IMR-90 (cell line): ENCODE measurements at regions not wholly inside any gene's neighbourhood (a gene's known extent, or its start where the extent isn't known, plus 50 kb on each side); places are given as distances from the start of the nearest gene placed in this dataset.

ENCODE experiments used
- ATAC-seq: fragments of 200-7000 bp; cut with Tn5 transposase; 2 replicates; pipeline ENCODE4 v1.9.1; 2020; ENCODE audit warnings: low read depth, mild to moderate bottlenecking, moderate library complexity
- BruUV-seq: library from RNA; stranded (reverse); fragments of 400-500 nt; replicated peaks from 2 replicates; lab custom pipeline; 2021; lab: Mats Ljungman, UMichigan
- CTCF ChIA-PET: fragments of 300-600 bp; formaldehyde crosslinking; extraction: SDS; loops from one replicate; lab custom pipeline; 2021; ENCODE audit warnings: antibody characterized with exemption; lab: Yijun Ruan, JAX
- POLR2A ChIA-PET: fragments of 300-600 bp; sonication (Branson Sonifier 250); formaldehyde crosslinking; loops from one replicate; lab custom pipeline; 2022; ENCODE audit warnings: antibody characterized with exemption; ENCODE audit not compliant: unreplicated experiment; lab: Charles Lee
- DNase-seq: peaks from one replicate; pipeline ENCODE4 v3.0.0; 2013
- H2AFZ ChIP-seq: replicated peaks from 2 replicates; pipeline ENCODE3; 2013; ENCODE audit warnings: low read length, mild to moderate bottlenecking; ENCODE audit not compliant: poor library complexity
- H2AK5ac ChIP-seq: 2 replicates; pipeline ENCODE4 v1.6.1; 2013; ENCODE audit warnings: low read depth, low read length, inconsistent platforms
- H2AK9ac ChIP-seq: replicated peaks from 2 replicates; pipeline ENCODE3; 2013; ENCODE audit warnings: mild to moderate bottlenecking, low read depth, low read length, moderate library complexity; ENCODE audit not compliant: poor library complexity
- H2BK120ac ChIP-seq: 2 replicates; pipeline ENCODE4 v1.6.1; 2013; ENCODE audit warnings: low read depth, low read length, inconsistent platforms
- H2BK15ac ChIP-seq: 3 replicates; pipeline ENCODE4 v1.6.1; 2013; ENCODE audit warnings: low read depth, low read length, inconsistent platforms
- H2BK20ac ChIP-seq: 2 replicates; pipeline ENCODE4 v1.6.1; 2013; ENCODE audit warnings: low read depth, mild to moderate bottlenecking, inconsistent platforms, low read length, moderate library complexity
- H2BK5ac ChIP-seq: 2 replicates; pipeline ENCODE4 v1.6.1; 2013; ENCODE audit warnings: mild to moderate bottlenecking, low read depth, low read length, inconsistent platforms; ENCODE audit not compliant: poor library complexity, severe bottlenecking
- H3K14ac ChIP-seq: replicated peaks from 2 replicates; pipeline ENCODE4 v1.6.1; 2013; ENCODE audit warnings: low read depth, low read length, inconsistent platforms
- H3K18ac ChIP-seq: 2 replicates; pipeline ENCODE4 v1.6.1; 2013; ENCODE audit warnings: low read depth, low read length, control low read depth
- H3K23ac ChIP-seq: 2 replicates; pipeline ENCODE4 v1.6.1; 2013; ENCODE audit warnings: low read depth, low read length, inconsistent platforms
- H3K27ac ChIP-seq: 2 replicates; pipeline ENCODE4 v1.5.1; 2013; ENCODE audit warnings: mild to moderate bottlenecking, control low read depth, low read length; ENCODE audit not compliant: insufficient read depth
- H3K27me3 ChIP-seq: 2 replicates; pipeline ENCODE4 v1.6.1; 2013; ENCODE audit warnings: low read length; ENCODE audit not compliant: control insufficient read depth, insufficient read depth
- H3K36me3 ChIP-seq: 2 replicates; pipeline ENCODE4 v1.6.1; 2013; ENCODE audit warnings: low read length, mixed read lengths; ENCODE audit not compliant: control insufficient read depth, insufficient read depth
- H3K4ac ChIP-seq: 2 replicates; pipeline ENCODE4 v1.6.1; 2013; ENCODE audit warnings: low read depth, low read length, inconsistent platforms
- H3K4me1 ChIP-seq: 2 replicates; pipeline ENCODE4 v1.6.1; 2013; ENCODE audit warnings: low read length, mixed read lengths; ENCODE audit not compliant: control insufficient read depth, insufficient read depth
- H3K4me2 ChIP-seq: 2 replicates; pipeline ENCODE4 v1.6.1; 2013; ENCODE audit warnings: low read depth, mild to moderate bottlenecking, control low read depth, low read length, moderate library complexity
- H3K4me3 ChIP-seq: 2 replicates; pipeline ENCODE4 v1.5.1; 2013; ENCODE audit warnings: low read depth, mild to moderate bottlenecking, control low read depth, low read length, moderate library complexity; ENCODE audit not compliant: insufficient read depth
- H3K56ac ChIP-seq: 2 replicates; pipeline ENCODE4 v1.6.1; 2013; ENCODE audit warnings: low read length, inconsistent platforms; ENCODE audit not compliant: insufficient read depth; ENCODE audit errors: extremely low read depth
- H3K79me1 ChIP-seq, 2 experiments: 2 replicates each; pipeline ENCODE4 v1.6.1; 2013; ENCODE audit warnings: low read length in 2 of 2, inconsistent platforms in 1 of 2, low read depth in 1 of 2
- H3K9ac ChIP-seq: 2 replicates; pipeline ENCODE4 v1.6.1; 2013; ENCODE audit warnings: low read depth, low read length, control low read depth
- H3K9me1 ChIP-seq: 2 replicates; pipeline ENCODE4 v1.6.1; 2013; ENCODE audit warnings: low read length, inconsistent platforms; ENCODE audit not compliant: insufficient read depth
- H3K9me3 ChIP-seq: 2 replicates; pipeline ENCODE4 v1.6.1; 2013; ENCODE audit warnings: low read length; ENCODE audit not compliant: control insufficient read depth, insufficient read depth
- H4K20me1 ChIP-seq: 2 replicates; pipeline ENCODE4 v1.6.1; 2013; ENCODE audit warnings: low read length, inconsistent platforms; ENCODE audit not compliant: insufficient read depth
- H4K5ac ChIP-seq: 2 replicates; pipeline ENCODE4 v1.6.1; 2013; ENCODE audit warnings: mild to moderate bottlenecking, low read depth, low read length, control low read depth
- H4K8ac ChIP-seq, 2 experiments: 2 replicates each; pipeline ENCODE4 v1.6.1; 2013; ENCODE audit warnings: low read depth in 2 of 2, low read length in 2 of 2, control low read depth in 1 of 2, inconsistent platforms in 1 of 2
- H4K91ac ChIP-seq: 2 replicates; pipeline ENCODE4 v1.6.1; 2013; ENCODE audit warnings: low read depth, low read length, inconsistent platforms; ENCODE audit not compliant: insufficient read depth
- BHLHE40 ChIP-seq: fragments of 150-350 bp; IDR thresholded peaks from 2 replicates; pipeline ENCODE4 v1.6.1; 2016; ENCODE audit warnings: mild to moderate bottlenecking, low read depth, low read length
- CHD1 ChIP-seq: IDR thresholded peaks from 2 replicates; pipeline ENCODE4 v1.6.1; 2012; ENCODE audit warnings: low read depth, low read length, improper control_type of control experiment
- WGBS, 2 experiments: methylation state at CpG; one replicate each; pipeline versions ENCODE4 v1.1.5 to v1.1.7; 2013; ENCODE audit warnings: missing lambda C conversion rate in 2 of 2; ENCODE audit not compliant: insufficient read length in 1 of 2; ENCODE audit errors: extremely low coverage in 2 of 2; 5-methylcytosine and 5-hydroxymethylcytosine counted together
- dilution Hi-C: fragments of 300-500 bp; cut with HindIII; formaldehyde crosslinking; loops from one replicate; pipeline ENCODE4 v1.14.3; 2018; ENCODE audit warnings: low sequenced_read_pairs; ENCODE audit not compliant: unreplicated experiment
- in situ Hi-C: fragments of 300-500 bp; cut with MboI; formaldehyde crosslinking; loops from 3 replicates; pipeline ENCODE4 v1.14.3; 2019; ENCODE audit warnings: low sequenced_read_pairs, inconsistent platforms, mixed read lengths
- intact Hi-C: fragments of 100-400 bp; cut with micrococcal nuclease; formaldehyde crosslinking; loops from 2 replicates; pipeline ENCODE4 v1.10.0; 2022
- TF ChIP-seq, protein P1 (sequence below): fragments of 150-350 bp; IDR thresholded peaks from 2 replicates; pipeline ENCODE4 v1.6.1; 2017; ENCODE audit warnings: mild to moderate bottlenecking, antibody characterized with exemption, low read length, low read depth

- H2AFZ ChIP-seq = no peak overlapping the region
- no peak overlapping the region for H3K14ac ChIP-seq
- no peaks in the 10 kb centered on the region for H4K20me1 ChIP-seq
- H3K4me2 ChIP-seq = no peak overlapping the region
- no TSS peak for BruUV-seq
- no peak overlapping the region for H2BK5ac ChIP-seq
- no peak overlapping the region for H3K56ac ChIP-seq
- CTCF ChIA-PET = no interaction called here
- no peak overlapping the region for H3K27ac ChIP-seq
- no peaks in the 10 kb centered on the region for H3K27me3 ChIP-seq
- no peak overlapping the region for H2BK120ac ChIP-seq
- no peak overlapping the region for H4K8ac ChIP-seq
- H2BK20ac ChIP-seq = no peak overlapping the region
- no peaks in the 10 kb centered on the region for H3K9me1 ChIP-seq
- ATAC-seq (no peak), DNase-seq (no peak)
- H2AK9ac ChIP-seq = no peak overlapping the region
- no peak overlapping the region for H3K18ac ChIP-seq
- H3K4ac ChIP-seq = no peak overlapping the region
- intact Hi-C loops (no loop called here), in situ Hi-C loops (no loop called here), dilution Hi-C loops (no loop called here)
- no peak overlapping the region for H2AK5ac ChIP-seq
- POLR2A ChIA-PET = no interaction called here
- H3K4me3 ChIP-seq = no peak overlapping the region
- no peak overlapping the region for H2BK15ac ChIP-seq
- no peaks in the 10 kb centered on the region for H3K79me1 ChIP-seq
- TF ChIP-seq CHD1 (no peak), BHLHE40 (no peak)
- TF ChIP-seq, protein P1, sequence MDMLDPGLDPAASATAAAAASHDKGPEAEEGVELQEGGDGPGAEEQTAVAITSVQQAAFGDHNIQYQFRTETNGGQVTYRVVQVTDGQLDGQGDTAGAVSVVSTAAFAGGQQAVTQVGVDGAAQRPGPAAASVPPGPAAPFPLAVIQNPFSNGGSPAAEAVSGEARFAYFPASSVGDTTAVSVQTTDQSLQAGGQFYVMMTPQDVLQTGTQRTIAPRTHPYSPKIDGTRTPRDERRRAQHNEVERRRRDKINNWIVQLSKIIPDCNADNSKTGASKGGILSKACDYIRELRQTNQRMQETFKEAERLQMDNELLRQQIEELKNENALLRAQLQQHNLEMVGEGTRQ = no peak
- H3K9me3 ChIP-seq = no peaks in the 10 kb centered on the region
- no peak overlapping the region for H3K23ac ChIP-seq
- no CpG with 5 or more reads among the region's 2 CpGs for WGBS, 2 experiments
- no peaks in the 10 kb centered on the region for H3K4me1 ChIP-seq
- H4K91ac ChIP-seq = no peak overlapping the region
- no peaks in the 10 kb centered on the region for H3K36me3 ChIP-seq
- no peak overlapping the region for H4K5ac ChIP-seq
- H3K9ac ChIP-seq = no peak overlapping the region
Measured at GRCh38 chr6:76764057-76764456, 691.6 kb upstream of the IMPG1 start.
